ENCODE measurements at regions not wholly inside any gene's neighbourhood (a gene's known extent, or its start where the extent isn't known, plus 50 kb on each side); places are given as distances from the start of the nearest gene placed in this dataset.

DNA sequence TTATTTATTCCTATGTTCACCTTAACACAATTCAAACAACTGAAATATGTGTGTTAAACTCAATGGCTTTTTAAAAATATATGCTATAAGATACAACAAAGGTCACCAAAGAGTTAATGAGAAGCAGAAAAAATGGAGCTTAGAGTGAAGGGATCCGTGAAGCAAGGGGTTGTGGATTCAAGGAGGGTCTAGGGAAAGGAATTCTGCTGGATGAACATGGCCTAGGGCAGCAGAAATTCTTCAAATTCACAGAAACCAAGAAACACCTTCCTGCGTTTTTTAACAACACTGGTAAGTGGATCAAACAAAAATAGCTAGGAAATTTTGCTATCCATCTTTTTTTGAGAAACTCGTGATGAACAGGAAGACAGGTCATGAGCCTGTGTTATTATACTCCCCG lies 59.3 kb upstream of the PLSCR5 start:
- TF ChIP-seq CTCF (conservative IDR thresholded peaks at IDR 0.05; ENCODE audit: low read length) (no peak), EZH2phosphoT487 (IDR thresholded peaks at IDR 0.05; ENCODE audit: borderline replicate concordance, low read depth, low read length) (no peak)

Measured in OCI-LY7 (cell line).